SU-DHL-6 (cell line): ENCODE measurements at regions not wholly inside any gene's neighbourhood (a gene's known extent, or its start where the extent isn't known, plus 50 kb on each side); places are given as distances from the start of the nearest gene placed in this dataset.

ENCODE experiments used
- H2AFZ ChIP-seq: fragments of 200-600 bp; sonication (generic); 2 replicates; pipeline ENCODE4 v1.6.1; 2014; ENCODE audit warnings: low read depth, mild to moderate bottlenecking, moderate library complexity, mixed read lengths, antibody characterized with exemption, low read length; ENCODE audit not compliant: severe bottlenecking
- H3F3A ChIP-seq: fragments of 200-600 bp; shearing (Covaris generic); 2 replicates; pipeline ENCODE4 v1.6.0; 2016; ENCODE audit warnings: antibody characterized with exemption, mild to moderate bottlenecking; ENCODE audit not compliant: insufficient read depth
- H3K27ac ChIP-seq: fragments of 200-600 bp; sonication (generic); 2 replicates; pipeline ENCODE4 v1.5.1; 2016; ENCODE audit warnings: low read depth, mild to moderate bottlenecking, low read length, moderate library complexity, mixed read lengths
- H3K27me3 ChIP-seq: fragments of 200-600 bp; sonication (generic), shearing (Covaris generic); 2 replicates; pipeline ENCODE4 v1.6.0; 2014; ENCODE audit warnings: mild to moderate bottlenecking, low read length
- H3K36me3 ChIP-seq: fragments of 200-600 bp; sonication (generic); 2 replicates; pipeline ENCODE4 v1.6.1; 2014; ENCODE audit warnings: mild to moderate bottlenecking, low read length, mixed read lengths
- H3K4me2 ChIP-seq: fragments of 300-600, 200-600 bp; shearing (Covaris generic), sonication (generic); 2 replicates; pipeline ENCODE4 v1.6.0; 2014; ENCODE audit warnings: low read length, low read depth, mild to moderate bottlenecking; ENCODE audit not compliant: poor library complexity, severe bottlenecking
- H3K4me3 ChIP-seq: fragments of 200-600 bp; sonication (generic); 2 replicates; pipeline ENCODE4 v1.5.1; 2014; ENCODE audit warnings: antibody characterized with exemption, low read length, mild to moderate bottlenecking, mixed read lengths; ENCODE audit not compliant: insufficient read depth, poor library complexity, severe bottlenecking
- H3K79me2 ChIP-seq: fragments of 200-600 bp; sonication (generic); 2 replicates; pipeline ENCODE4 v1.6.1; 2014; ENCODE audit warnings: mild to moderate bottlenecking, low read length, moderate library complexity; ENCODE audit not compliant: insufficient read depth
- H3K9ac ChIP-seq: fragments of 200-600 bp; sonication (generic); 2 replicates; pipeline ENCODE4 v1.7.0; 2014; ENCODE audit warnings: mild to moderate bottlenecking, low read length
- H3K9me2 ChIP-seq: fragments of 200-600 bp; sonication (generic); replicated peaks from 2 replicates; pipeline ENCODE4 v1.6.1; 2014; ENCODE audit warnings: low read length; ENCODE audit not compliant: insufficient read depth
- H3K9me3 ChIP-seq: fragments of 200-600 bp; sonication (generic); 2 replicates; pipeline ENCODE4 v1.6.1; 2014; ENCODE audit warnings: low read length, mixed read lengths; ENCODE audit not compliant: insufficient read depth
- H4K20me1 ChIP-seq: fragments of 200-600 bp; sonication (generic); 2 replicates; pipeline ENCODE4 v1.6.1; 2014; ENCODE audit warnings: low read depth, mild to moderate bottlenecking, antibody characterized with exemption, low read length, moderate library complexity, mixed read lengths
- EZH2phosphoT487 ChIP-seq: fragments of 200-600 bp; sonication (generic), shearing (Covaris generic); conservative IDR thresholded peaks from 2 replicates; pipeline ENCODE4 v1.6.1; 2018; ENCODE audit warnings: mild to moderate bottlenecking, antibody characterized with exemption, low read length, moderate library complexity, mixed read lengths
- TF ChIP-seq, protein P1 (sequence below): fragments of 200-600 bp; sonication (generic); IDR thresholded peaks from one replicate; pipeline ENCODE4 v1.5.1; 2017; ENCODE audit warnings: antibody characterized with exemption, mild to moderate bottlenecking, low read length, moderate library complexity; ENCODE audit not compliant: insufficient read depth, poor library complexity, severe bottlenecking

- Histone ChIP-seq H3K36me3 (no peaks in the 10 kb centered on the region), H4K20me1 (no peaks in the 10 kb centered on the region), H3F3A (no peaks in the 10 kb centered on the region), H2AFZ (no peak overlapping the region), H3K4me3 (no peak overlapping the region), H3K9me3 (no peaks in the 10 kb centered on the region), H3K9me2 (no peaks in the 10 kb centered on the region), H3K79me2 (no peaks in the 10 kb centered on the region), H3K27ac (no peak overlapping the region), H3K4me2 (no peak overlapping the region), H3K27me3 (no peaks in the 10 kb centered on the region), H3K9ac (no peak overlapping the region)
- no peak for TF ChIP-seq EZH2phosphoT487
- TF ChIP-seq, protein P1, sequence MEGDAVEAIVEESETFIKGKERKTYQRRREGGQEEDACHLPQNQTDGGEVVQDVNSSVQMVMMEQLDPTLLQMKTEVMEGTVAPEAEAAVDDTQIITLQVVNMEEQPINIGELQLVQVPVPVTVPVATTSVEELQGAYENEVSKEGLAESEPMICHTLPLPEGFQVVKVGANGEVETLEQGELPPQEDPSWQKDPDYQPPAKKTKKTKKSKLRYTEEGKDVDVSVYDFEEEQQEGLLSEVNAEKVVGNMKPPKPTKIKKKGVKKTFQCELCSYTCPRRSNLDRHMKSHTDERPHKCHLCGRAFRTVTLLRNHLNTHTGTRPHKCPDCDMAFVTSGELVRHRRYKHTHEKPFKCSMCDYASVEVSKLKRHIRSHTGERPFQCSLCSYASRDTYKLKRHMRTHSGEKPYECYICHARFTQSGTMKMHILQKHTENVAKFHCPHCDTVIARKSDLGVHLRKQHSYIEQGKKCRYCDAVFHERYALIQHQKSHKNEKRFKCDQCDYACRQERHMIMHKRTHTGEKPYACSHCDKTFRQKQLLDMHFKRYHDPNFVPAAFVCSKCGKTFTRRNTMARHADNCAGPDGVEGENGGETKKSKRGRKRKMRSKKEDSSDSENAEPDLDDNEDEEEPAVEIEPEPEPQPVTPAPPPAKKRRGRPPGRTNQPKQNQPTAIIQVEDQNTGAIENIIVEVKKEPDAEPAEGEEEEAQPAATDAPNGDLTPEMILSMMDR, result no peak
These were observed 700.1 kb downstream of the HDGFL1 start for GRCh38 chr6:23269436-23269835.

- no peak overlapping the region for H3K4me3 ChIP-seq
- H3K4me2 ChIP-seq, result no peak overlapping the region
- no peaks in the 10 kb centered on the region for H3K27me3 ChIP-seq
- no peaks in the 10 kb centered on the region for H3K36me3 ChIP-seq
- no peaks in the 10 kb centered on the region for H3K79me2 ChIP-seq
- no peaks in the 10 kb centered on the region for H3F3A ChIP-seq
- H2AFZ ChIP-seq, result no peak overlapping the region
- H4K20me1 ChIP-seq, result no peaks in the 10 kb centered on the region
- no peaks in the 10 kb centered on the region for H3K9me3 ChIP-seq
- H3K9ac ChIP-seq, result no peak overlapping the region
- H3K27ac ChIP-seq, result no peak overlapping the region
- no peaks in the 10 kb centered on the region for H3K9me2 ChIP-seq
- TF ChIP-seq, protein P1, result no peak
These were observed 703.2 kb downstream of the HDGFL1 start for GRCh38 chr6:23272536-23272935.

DNA sequence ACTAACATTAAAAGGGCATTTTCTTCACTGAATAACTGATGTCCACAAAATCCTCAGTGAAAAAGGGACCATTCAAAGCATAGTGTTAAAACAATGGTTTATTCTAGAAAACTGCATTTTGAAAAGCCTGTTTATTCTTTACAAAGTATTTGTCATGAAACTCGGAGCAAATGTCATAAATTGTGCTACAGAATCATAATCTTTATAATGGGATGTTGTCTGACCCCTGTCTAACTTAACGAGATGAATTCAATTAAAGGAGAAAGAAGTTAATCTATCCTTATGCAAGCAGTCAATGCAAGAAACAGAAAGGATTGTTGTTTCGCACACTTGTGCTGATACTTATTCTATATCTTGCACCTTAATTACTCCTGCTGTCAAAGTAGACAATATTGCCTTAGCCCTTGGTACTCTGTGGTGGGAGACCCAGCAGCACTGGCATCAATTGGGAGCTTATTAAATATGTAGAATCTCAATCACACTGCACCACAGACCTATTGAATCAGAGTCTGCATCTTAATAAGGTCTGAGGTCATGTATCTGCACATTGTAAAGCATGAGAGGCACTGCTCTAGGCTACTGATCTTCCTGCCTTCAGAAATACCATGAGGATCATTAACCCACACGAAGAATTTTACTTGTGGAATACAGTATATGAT is 708.3 kb downstream of the HDGFL1 start:
- no peaks in the 10 kb centered on the region for H3K27me3 ChIP-seq
- H3K4me2 ChIP-seq, result no peak overlapping the region
- no peaks in the 10 kb centered on the region for H3K79me2 ChIP-seq
- no peaks in the 10 kb centered on the region for H3F3A ChIP-seq
- no peak overlapping the region for H3K4me3 ChIP-seq
- H3K9ac ChIP-seq, result no peak overlapping the region
- H2AFZ ChIP-seq, result no peak overlapping the region
- H3K36me3 ChIP-seq, result no peaks in the 10 kb centered on the region
- no peaks in the 10 kb centered on the region for H3K9me3 ChIP-seq
- TF ChIP-seq, protein P1, result no peak
- TF ChIP-seq EZH2phosphoT487, result no peak
- H4K20me1 ChIP-seq, result no peaks in the 10 kb centered on the region
- H3K27ac ChIP-seq, result no peak overlapping the region
- no peaks in the 10 kb centered on the region for H3K9me2 ChIP-seq
